HEK293 (cell line): ENCODE measurements at regions not wholly inside any gene's neighbourhood (a gene's known extent, or its start where the extent isn't known, plus 50 kb on each side); places are given as distances from the start of the nearest gene placed in this dataset.

Experiments used
- CTCF ChIA-PET: fragments of 350-600 bp; formaldehyde crosslinking; extraction: SDS; loops from one replicate; lab custom pipeline; 2021; ENCODE audit warnings: antibody characterized with exemption; lab: Yijun Ruan, JAX
- POLR2A ChIA-PET: fragments of 300-600 bp; formaldehyde crosslinking; extraction: SDS; loops from one replicate; lab custom pipeline; 2020; ENCODE audit warnings: antibody characterized with exemption, inconsistent platforms; lab: Yijun Ruan, JAX
- H3K27ac ChIP-seq: fragments of 200-500 bp; sonication (Bioruptor generic); 2 replicates; pipeline ENCODE4 v1.5.1; 2014; ENCODE audit warnings: low read depth, low read length, control low read depth, inconsistent platforms; ENCODE audit errors: extremely low read depth
- H3K36me3 ChIP-seq, 2 experiments: fragments of 200-500 bp in 1 of 2; sonication (Bioruptor generic) in 1 of 2; 1 replicate in 1 of 2; 2 replicates in 1 of 2; pipeline ENCODE4 v1.5.1; 2014 to 2017; ENCODE audit warnings: inconsistent platforms in 2 of 2, low read length in 2 of 2; ENCODE audit not compliant: control insufficient read depth in 2 of 2, insufficient read depth in 1 of 2
- H3K4me1 ChIP-seq: fragments of 200-500 bp; sonication (Bioruptor generic); 2 replicates; pipeline ENCODE4 v1.5.1; 2014; ENCODE audit warnings: mild to moderate bottlenecking, low read length, inconsistent platforms; ENCODE audit not compliant: control insufficient read depth, insufficient read depth
- H3K4me3 ChIP-seq: 2 replicates; pipeline ENCODE4 v1.5.1; 2011; ENCODE audit warnings: low read depth, mild to moderate bottlenecking, control low read depth, low read length, moderate library complexity
- H3K9me3 ChIP-seq: fragments of 200-500 bp; sonication (Bioruptor generic); 2 replicates; pipeline ENCODE4 v1.5.1; 2014; ENCODE audit warnings: low read depth, low read length, inconsistent platforms; ENCODE audit not compliant: control insufficient read depth, insufficient read depth
- CTCF ChIP-seq: fragments of 450-650 bp; formaldehyde crosslinking; IDR thresholded peaks from 2 replicates; pipeline ENCODE4 v1.5.1; 2016; ENCODE audit warnings: missing biosample characterization, missing genetic modification characterization
- MZF1 ChIP-seq: fragments of 450-650 bp; formaldehyde crosslinking; IDR thresholded peaks from 2 replicates; pipeline ENCODE4 v1.5.1; 2017; ENCODE audit warnings: missing biosample characterization, missing genetic modification characterization, borderline replicate concordance
- PRDM1 ChIP-seq: fragments of 450-650 bp; formaldehyde crosslinking; IDR thresholded peaks from 2 replicates; pipeline ENCODE4; 2016; ENCODE audit warnings: missing biosample characterization, missing genetic modification characterization
- ZNF169 ChIP-seq: fragments of 450-650 bp; formaldehyde crosslinking; IDR thresholded peaks from 2 replicates; pipeline ENCODE4 v1.5.1; 2016; ENCODE audit warnings: missing biosample characterization, missing genetic modification characterization
- ZNF214 ChIP-seq: fragments of 450-650 bp; formaldehyde crosslinking; IDR thresholded peaks from 2 replicates; pipeline ENCODE4 v1.5.1; 2017; ENCODE audit warnings: missing biosample characterization, mild to moderate bottlenecking, missing genetic modification characterization, borderline replicate concordance
- ZNF274 ChIP-seq, 2 experiments: fragments of 200-500 bp in 1 of 2; fragments of 450-650 bp in 1 of 2; sonication (Bioruptor generic) in 1 of 2; formaldehyde crosslinking in 1 of 2; IDR thresholded peaks; 2 replicates each; pipeline versions ENCODE4 v1.5.1 to v1.6.1; 2014 to 2016; ENCODE audit warnings: borderline replicate concordance in 1 of 2, inconsistent platforms in 1 of 2, low read length in 1 of 2, missing biosample characterization in 1 of 2, missing genetic modification characterization in 1 of 2
- ZNF350 ChIP-seq: fragments of 450-650 bp; formaldehyde crosslinking; IDR thresholded peaks from 2 replicates; pipeline ENCODE4 v1.5.0; 2017; ENCODE audit warnings: missing biosample characterization, mild to moderate bottlenecking, missing genetic modification characterization
- ZNF449 ChIP-seq: fragments of 450-650 bp; formaldehyde crosslinking; IDR thresholded peaks from 2 replicates; pipeline ENCODE4 v1.5.1; 2017; ENCODE audit warnings: missing biosample characterization, mild to moderate bottlenecking, missing genetic modification characterization, moderate library complexity
- ZNF473 ChIP-seq: fragments of 450-650 bp; formaldehyde crosslinking; IDR thresholded peaks from 2 replicates; pipeline ENCODE4 v1.5.1; 2017; ENCODE audit warnings: missing biosample characterization, missing genetic modification characterization
- ZNF513 ChIP-seq: fragments of 450-650 bp; IDR thresholded peaks from 2 replicates; pipeline ENCODE4 v1.5.1; 2018; ENCODE audit warnings: missing biosample characterization, missing genetic modification characterization
- ZNF654 ChIP-seq: fragments of 450-650 bp; formaldehyde crosslinking; IDR thresholded peaks from 2 replicates; pipeline ENCODE4 v1.5.1; 2016; ENCODE audit warnings: low read depth, missing biosample characterization, missing genetic modification characterization
- ZNF843 ChIP-seq: fragments of 450-650 bp; formaldehyde crosslinking; IDR thresholded peaks from 2 replicates; pipeline ENCODE4 v1.5.1; 2016; ENCODE audit warnings: missing biosample characterization, missing genetic modification characterization
- ZSCAN16 ChIP-seq: fragments of 450-650 bp; formaldehyde crosslinking; IDR thresholded peaks from 2 replicates; pipeline ENCODE4 v1.5.1; 2016; ENCODE audit warnings: missing biosample characterization, missing genetic modification characterization
- ZSCAN18 ChIP-seq: fragments of 450-650 bp; formaldehyde crosslinking; IDR thresholded peaks from 2 replicates; pipeline ENCODE4 v1.5.1; 2016; ENCODE audit warnings: missing biosample characterization, missing genetic modification characterization
- ZSCAN4 ChIP-seq: fragments of 450-650 bp; formaldehyde crosslinking; IDR thresholded peaks from 2 replicates; pipeline ENCODE4 v1.5.1; 2017; ENCODE audit warnings: missing biosample characterization, missing genetic modification characterization
- TF ChIP-seq, protein P1 (sequence below): fragments of 450-650 bp; formaldehyde crosslinking; IDR thresholded peaks from 2 replicates; pipeline ENCODE4 v1.5.1; 2017; ENCODE audit warnings: missing biosample characterization, missing genetic modification characterization
- TF ChIP-seq, protein P2 (sequence below): fragments of 450-650 bp; formaldehyde crosslinking; IDR thresholded peaks from 2 replicates; pipeline ENCODE4 v1.5.1; 2016; ENCODE audit warnings: missing biosample characterization, missing genetic modification characterization

- Histone ChIP-seq H3K4me1 (no peaks in the 10 kb centered on the region), H3K27ac (no peak overlapping the region), H3K9me3 (no peaks in the 10 kb centered on the region), H3K36me3 (no peaks in the 10 kb centered on the region), H3K4me3 (no peak overlapping the region)
- TF ChIP-seq ZNF274 (IDR thresholded peaks at IDR 0.05; ENCODE audit: low read length) (no peak), ZNF274 (tag by site-specific recombination; IDR thresholded peaks at IDR 0.05; ENCODE audit: borderline replicate concordance) (no peak), ZNF843 (no peak), ZNF350 (tag by site-specific recombination) (no peak), ZSCAN16 (tag by site-specific recombination) (no peak), ZSCAN4 (tag by site-specific recombination) (no peak)
- TF ChIP-seq, protein P1, sequence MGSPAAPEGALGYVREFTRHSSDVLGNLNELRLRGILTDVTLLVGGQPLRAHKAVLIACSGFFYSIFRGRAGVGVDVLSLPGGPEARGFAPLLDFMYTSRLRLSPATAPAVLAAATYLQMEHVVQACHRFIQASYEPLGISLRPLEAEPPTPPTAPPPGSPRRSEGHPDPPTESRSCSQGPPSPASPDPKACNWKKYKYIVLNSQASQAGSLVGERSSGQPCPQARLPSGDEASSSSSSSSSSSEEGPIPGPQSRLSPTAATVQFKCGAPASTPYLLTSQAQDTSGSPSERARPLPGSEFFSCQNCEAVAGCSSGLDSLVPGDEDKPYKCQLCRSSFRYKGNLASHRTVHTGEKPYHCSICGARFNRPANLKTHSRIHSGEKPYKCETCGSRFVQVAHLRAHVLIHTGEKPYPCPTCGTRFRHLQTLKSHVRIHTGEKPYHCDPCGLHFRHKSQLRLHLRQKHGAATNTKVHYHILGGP (tag by site-specific recombination): no peak
- ChIA-PET CTCF (no interaction called here), POLR2A (no interaction called here)
Observed at GRCh38 chr3:107116251-107116650, 261.0 kb upstream of the CCDC54 start.

- H3K36me3 ChIP-seq: no peaks in the 10 kb centered on the region
- H3K9me3 ChIP-seq: no peaks in the 10 kb centered on the region
- no peaks in the 10 kb centered on the region for H3K4me1 ChIP-seq
- no peak overlapping the region for H3K27ac ChIP-seq
- TF ChIP-seq, protein P2, sequence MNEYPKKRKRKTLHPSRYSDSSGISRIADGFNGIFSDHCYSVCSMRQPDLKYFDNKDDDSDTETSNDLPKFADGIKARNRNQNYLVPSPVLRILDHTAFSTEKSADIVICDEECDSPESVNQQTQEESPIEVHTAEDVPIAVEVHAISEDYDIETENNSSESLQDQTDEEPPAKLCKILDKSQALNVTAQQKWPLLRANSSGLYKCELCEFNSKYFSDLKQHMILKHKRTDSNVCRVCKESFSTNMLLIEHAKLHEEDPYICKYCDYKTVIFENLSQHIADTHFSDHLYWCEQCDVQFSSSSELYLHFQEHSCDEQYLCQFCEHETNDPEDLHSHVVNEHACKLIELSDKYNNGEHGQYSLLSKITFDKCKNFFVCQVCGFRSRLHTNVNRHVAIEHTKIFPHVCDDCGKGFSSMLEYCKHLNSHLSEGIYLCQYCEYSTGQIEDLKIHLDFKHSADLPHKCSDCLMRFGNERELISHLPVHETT: no peak
- no peak for TF ChIP-seq ZSCAN18 (tag by site-specific recombination)
- TF ChIP-seq PRDM1 (tag by site-specific recombination): no peak
- TF ChIP-seq ZNF473: no peak
- no peak for TF ChIP-seq ZNF214
- no peak for TF ChIP-seq ZNF449
- TF ChIP-seq ZNF169 (tag by site-specific recombination): no peak
- POLR2A ChIA-PET: no interaction called here
- CTCF ChIA-PET: interaction anchor here (1.1 kb wide), 1 partner anchor 38 kb away, joined by 4 read pairs; no protein-coding TSS in a partner anchor
- H3K4me3 ChIP-seq: no peak overlapping the region
Observed at GRCh38 chr3:107117156-107117555, 260.1 kb upstream of the CCDC54 start.

DNA sequence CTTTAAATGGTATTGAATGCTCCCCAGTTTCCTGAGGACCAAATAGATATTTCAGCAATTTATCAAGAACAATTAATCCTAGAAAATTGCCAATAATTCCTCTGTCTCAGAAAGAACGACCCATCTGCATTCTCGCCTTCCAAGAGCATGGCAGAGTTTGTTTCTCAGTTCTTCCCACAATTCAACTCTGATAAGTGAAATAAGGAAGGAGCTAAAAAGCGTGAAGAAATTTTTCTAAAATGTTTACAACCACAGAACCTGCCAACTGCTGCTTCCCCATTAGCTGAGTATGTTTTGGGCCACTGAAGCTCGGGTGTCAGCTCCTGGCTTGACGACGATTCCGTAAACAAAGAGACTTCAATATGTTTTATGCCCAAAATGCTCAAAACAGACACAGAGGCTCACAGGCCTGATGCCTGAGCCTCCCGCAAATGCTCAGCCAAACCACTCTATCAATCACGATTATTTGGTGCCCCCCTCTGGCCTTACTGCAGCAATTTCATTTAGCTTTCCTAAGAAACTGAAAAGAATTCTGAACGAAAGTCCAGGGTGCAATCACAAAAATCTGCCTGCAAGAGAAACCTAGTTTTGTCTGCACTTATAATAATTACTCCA, 259.2 kb upstream of the CCDC54 start:
- H3K27ac ChIP-seq: no peak overlapping the region
- H3K9me3 ChIP-seq: no peaks in the 10 kb centered on the region
- TF ChIP-seq CTCF (tag by site-specific recombination): peak; percentile 23; the same call in 1 of the 2 replicates
- peak; percentile 75 for TF ChIP-seq ZNF654 (tag by site-specific recombination)
- no peak for TF ChIP-seq ZNF513 (tag by site-specific recombination)
- 0 out of 2 replicates have a peak, but pooled peaks have one; percentile 60 for TF ChIP-seq MZF1
- H3K4me3 ChIP-seq: no peak overlapping the region
- CTCF ChIA-PET: interaction anchor here (0.6 to 1.5 kb wide), 7 partner anchors 9 to 1691 kb away, joined by 3 to 8 read pairs (median 4); no protein-coding TSS in a partner anchor
- POLR2A ChIA-PET: no interaction called here
- H3K36me3 ChIP-seq: no peaks in the 10 kb centered on the region
- H3K4me1 ChIP-seq: no peaks in the 10 kb centered on the region
